IPS DF 6.9 (cell line): ENCODE measurements at regions not wholly inside any gene's neighbourhood (a gene's known extent, or its start where the extent isn't known, plus 50 kb on each side); places are given as distances from the start of the nearest gene placed in this dataset.

Experiments
- DNase-seq: peaks from one replicate; pipeline ENCODE4 v3.0.0-alpha.2; 2013; ENCODE audit warnings: low read depth, low spot score
- H3K27ac ChIP-seq: one replicate; pipeline ENCODE4 v1.5.1; 2013; ENCODE audit warnings: low read length, control low read depth
- H3K27me3 ChIP-seq: 2 replicates; pipeline ENCODE4 v1.6.1; 2013; ENCODE audit warnings: mild to moderate bottlenecking, low read length; ENCODE audit not compliant: control insufficient read depth, insufficient read depth
- H3K36me3 ChIP-seq: 2 replicates; pipeline ENCODE4 v1.6.1; 2013; ENCODE audit warnings: low read length; ENCODE audit not compliant: control insufficient read depth, insufficient read depth
- H3K4me1 ChIP-seq: 2 replicates; pipeline ENCODE4 v1.6.1; 2013; ENCODE audit warnings: low read length; ENCODE audit not compliant: control insufficient read depth, insufficient read depth
- H3K4me3 ChIP-seq: 2 replicates; pipeline ENCODE4 v1.5.1; 2013; ENCODE audit warnings: mild to moderate bottlenecking, low read length
- H3K9me3 ChIP-seq: 2 replicates; pipeline ENCODE4 v1.6.1; 2013; ENCODE audit warnings: low read length, inconsistent platforms; ENCODE audit not compliant: control insufficient read depth, insufficient read depth
- WGBS: extraction: QIAGEN DNeasy Blood & Tissue Kit; methylation state at CpG from one replicate; pipeline ENCODE4 v1.1.7; 2013; ENCODE audit warnings: mixed read lengths, missing lambda C conversion rate; ENCODE audit not compliant: insufficient read length, insufficient coverage; 5-methylcytosine and 5-hydroxymethylcytosine counted together

GRCh38 chr15:29557171-29557570 is 265.1 kb downstream of the TJP1 start:
- H3K4me1 ChIP-seq, result peaks cover 1% of the 10 kb centered on the region; the same call in 1 of the 2 replicates
- H3K36me3 ChIP-seq, result no peaks in the 10 kb centered on the region
- no peak for DNase-seq
- no CpG with 5 or more reads among the region's 6 CpGs for WGBS
- no peaks in the 10 kb centered on the region for H3K9me3 ChIP-seq
- no peaks in the 10 kb centered on the region for H3K27me3 ChIP-seq
- no peak overlapping the region for H3K4me3 ChIP-seq
- H3K27ac ChIP-seq, result no peak overlapping the region

- no peak for DNase-seq
- no peaks in the 10 kb centered on the region for H3K9me3 ChIP-seq
- H3K4me1 ChIP-seq, result peaks cover 1% of the 10 kb centered on the region; the same call in 1 of the 2 replicates
- WGBS, result no CpG with 5 or more reads among the region's 4 CpGs
- no peaks in the 10 kb centered on the region for H3K27me3 ChIP-seq
- H3K27ac ChIP-seq, result no peak overlapping the region
- no peak overlapping the region for H3K4me3 ChIP-seq
- no peaks in the 10 kb centered on the region for H3K36me3 ChIP-seq
Observed at GRCh38 chr15:29556380-29556779, 265.9 kb downstream of the TJP1 start.

- no CpG with 5 or more reads among the region's 4 CpGs for WGBS
- Histone ChIP-seq H3K9me3 (no peaks in the 10 kb centered on the region), H3K27me3 (no peaks in the 10 kb centered on the region), H3K4me3 (no peak overlapping the region), H3K36me3 (no peaks in the 10 kb centered on the region), H3K27ac (no peak overlapping the region), H3K4me1 (peaks cover 1% of the 10 kb centered on the region; the same call in 1 of the 2 replicates)
- no peak for DNase-seq
Observed at GRCh38 chr15:29554531-29554930, 267.7 kb downstream of the TJP1 start.

- DNase-seq, result no peak
- no CpG with 5 or more reads among the region's 5 CpGs for WGBS
- H3K27ac ChIP-seq, result no peak overlapping the region
- H3K4me3 ChIP-seq, result no peak overlapping the region
- no peaks in the 10 kb centered on the region for H3K36me3 ChIP-seq
- no peaks in the 10 kb centered on the region for H3K9me3 ChIP-seq
- no peaks in the 10 kb centered on the region for H3K27me3 ChIP-seq
- H3K4me1 ChIP-seq, result peaks cover 1% of the 10 kb centered on the region; the same call in 1 of the 2 replicates
Observed at GRCh38 chr15:29550834-29551465, 271.3 kb downstream of the TJP1 start.

GRCh38 chr15:29548006-29548405 is 274.3 kb downstream of the TJP1 start:
- WGBS, result no CpG with 5 or more reads among the region's 2 CpGs
- no peaks in the 10 kb centered on the region for H3K27me3 ChIP-seq
- H3K4me3 ChIP-seq, result no peak overlapping the region
- DNase-seq, result no peak
- no peaks in the 10 kb centered on the region for H3K4me1 ChIP-seq
- H3K9me3 ChIP-seq, result no peaks in the 10 kb centered on the region
- H3K36me3 ChIP-seq, result no peaks in the 10 kb centered on the region
- no peak overlapping the region for H3K27ac ChIP-seq

- H3K27me3 ChIP-seq, result no peaks in the 10 kb centered on the region
- no peak for DNase-seq
- no peaks in the 10 kb centered on the region for H3K36me3 ChIP-seq
- no peak overlapping the region for H3K4me3 ChIP-seq
- no peak overlapping the region for H3K27ac ChIP-seq
- no CpG with 5 or more reads among the region's 7 CpGs for WGBS
- no peaks in the 10 kb centered on the region for H3K4me1 ChIP-seq
- no peaks in the 10 kb centered on the region for H3K9me3 ChIP-seq
Observed at GRCh38 chr15:29544513-29545128, 275.0 kb upstream of the NSMCE3 start.

GRCh38 chr15:29542994-29543393 is 273.4 kb upstream of the NSMCE3 start:
- no CpG with 5 or more reads among the region's 1 CpG for WGBS
- Histone ChIP-seq H3K27ac (no peak overlapping the region), H3K36me3 (no peaks in the 10 kb centered on the region), H3K4me1 (no peaks in the 10 kb centered on the region; the same call in 1 of the 2 replicates), H3K9me3 (no peaks in the 10 kb centered on the region), H3K27me3 (no peaks in the 10 kb centered on the region), H3K4me3 (no peak overlapping the region)
- no peak for DNase-seq

GRCh38 chr15:29541309-29541708 is 271.7 kb upstream of the NSMCE3 start:
- no CpG with 5 or more reads among the region's 7 CpGs for WGBS
- no peak overlapping the region for H3K4me3 ChIP-seq
- H3K27me3 ChIP-seq, result no peaks in the 10 kb centered on the region
- no peaks in the 10 kb centered on the region for H3K36me3 ChIP-seq
- no peak for DNase-seq
- H3K27ac ChIP-seq, result no peak overlapping the region
- H3K9me3 ChIP-seq, result no peaks in the 10 kb centered on the region
- no peaks in the 10 kb centered on the region; the same call in 1 of the 2 replicates for H3K4me1 ChIP-seq

- Histone ChIP-seq H3K4me1 (no peaks in the 10 kb centered on the region; the same call in 1 of the 2 replicates), H3K4me3 (no peak overlapping the region), H3K36me3 (no peaks in the 10 kb centered on the region)
Observed at GRCh38 chr15:29540479-29540878, 270.9 kb upstream of the NSMCE3 start.

GRCh38 chr15:29539736-29540135 is 270.1 kb upstream of the NSMCE3 start:
- H3K27me3 ChIP-seq, result no peaks in the 10 kb centered on the region
- no peaks in the 10 kb centered on the region for H3K36me3 ChIP-seq
- H3K27ac ChIP-seq, result no peak overlapping the region
- H3K9me3 ChIP-seq, result no peaks in the 10 kb centered on the region
- H3K4me1 ChIP-seq, result no peaks in the 10 kb centered on the region; the same call in 1 of the 2 replicates
- no CpG with 5 or more reads among the region's 6 CpGs for WGBS
- no peak for DNase-seq
- H3K4me3 ChIP-seq, result no peak overlapping the region

More at GRCh38 chr15:29540479-29540878, 270.9 kb upstream of the NSMCE3 start:
- H3K9me3 ChIP-seq, result no peaks in the 10 kb centered on the region
- no CpG with 5 or more reads among the region's 5 CpGs for WGBS
- no peak overlapping the region for H3K27ac ChIP-seq
- DNase-seq, result no peak
- H3K27me3 ChIP-seq, result no peaks in the 10 kb centered on the region

- Histone ChIP-seq H3K27ac (no peak overlapping the region), H3K4me3 (no peak overlapping the region), H3K36me3 (no peaks in the 10 kb centered on the region), H3K4me1 (no peaks in the 10 kb centered on the region; the same call in 1 of the 2 replicates), H3K27me3 (no peaks in the 10 kb centered on the region), H3K9me3 (no peaks in the 10 kb centered on the region)
- WGBS, result no CpG with 5 or more reads among the region's 5 CpGs
- DNase-seq, result no peak
Observed at GRCh38 chr15:29538044-29538443, 268.4 kb upstream of the NSMCE3 start.
